HuH-7 (cell line): ENCODE measurements at regions not wholly inside any gene's neighbourhood (a gene's known extent, or its start where the extent isn't known, plus 50 kb on each side); places are given as distances from the start of the nearest gene placed in this dataset.

Source experiments
- DNase-seq: peaks from one replicate; pipeline ENCODE4 v3.0.0; 2011; ENCODE audit warnings: low spot score

DNA sequence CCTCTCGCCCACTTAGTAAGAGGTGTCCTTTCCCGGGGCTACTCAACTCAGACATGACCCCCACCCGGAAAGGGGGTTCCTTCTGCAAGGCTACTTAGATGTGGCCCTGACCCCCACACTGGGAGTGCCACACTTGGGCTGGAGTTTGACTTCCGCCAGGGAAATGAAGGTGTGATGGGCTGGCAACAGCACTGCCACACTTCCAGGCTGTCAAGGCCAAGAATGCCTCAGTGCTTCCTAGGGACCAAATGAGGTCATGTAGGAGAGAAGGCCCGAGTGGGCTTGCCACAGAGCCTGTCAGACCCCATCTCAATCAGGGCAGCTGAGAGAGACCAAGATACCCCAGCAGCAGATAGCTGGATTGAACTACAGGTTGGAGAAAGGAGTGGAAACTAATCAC, 55.5 kb downstream of the DRD1 start:
- no peak for DNase-seq

DNA sequence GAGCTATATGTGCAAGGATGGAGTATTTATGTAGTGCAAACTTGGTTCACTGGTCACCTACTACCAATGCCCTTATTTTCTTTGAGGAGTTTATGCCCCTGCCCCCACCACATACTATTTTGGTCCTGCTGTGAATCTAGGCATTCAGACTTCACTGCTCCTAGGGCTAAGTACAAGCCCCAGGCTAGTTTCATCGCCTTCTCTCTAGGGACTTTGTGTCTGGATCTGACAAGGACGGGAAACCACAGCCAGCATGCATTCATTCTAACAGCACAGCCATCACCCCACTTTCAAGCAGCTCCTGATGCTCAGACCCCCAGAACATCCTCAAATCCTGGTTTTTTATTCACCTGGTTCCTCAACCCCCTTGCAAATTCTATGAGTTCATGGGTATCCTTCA, 56.8 kb downstream of the DRD1 start:
- no peak for DNase-seq

DNA sequence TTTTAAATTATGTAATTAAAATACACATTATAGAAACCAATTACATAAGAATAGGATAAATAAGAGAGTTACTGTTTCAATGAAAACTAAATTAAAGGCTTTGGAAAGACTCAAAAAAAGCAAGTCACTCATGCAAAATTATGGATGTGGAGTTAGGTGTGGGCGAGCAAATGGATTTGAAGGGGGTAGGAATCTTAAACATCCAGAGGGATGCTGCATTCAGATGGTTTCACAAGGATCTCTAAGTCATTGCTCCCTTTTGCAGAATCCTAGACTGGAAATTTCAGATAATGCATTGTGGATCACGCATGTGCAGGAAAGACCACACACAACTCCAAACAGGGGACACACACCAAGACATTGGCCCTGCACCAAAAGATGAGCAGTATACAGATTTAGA, 57.5 kb downstream of the DRD1 start:
- DNase-seq = no peak

DNA sequence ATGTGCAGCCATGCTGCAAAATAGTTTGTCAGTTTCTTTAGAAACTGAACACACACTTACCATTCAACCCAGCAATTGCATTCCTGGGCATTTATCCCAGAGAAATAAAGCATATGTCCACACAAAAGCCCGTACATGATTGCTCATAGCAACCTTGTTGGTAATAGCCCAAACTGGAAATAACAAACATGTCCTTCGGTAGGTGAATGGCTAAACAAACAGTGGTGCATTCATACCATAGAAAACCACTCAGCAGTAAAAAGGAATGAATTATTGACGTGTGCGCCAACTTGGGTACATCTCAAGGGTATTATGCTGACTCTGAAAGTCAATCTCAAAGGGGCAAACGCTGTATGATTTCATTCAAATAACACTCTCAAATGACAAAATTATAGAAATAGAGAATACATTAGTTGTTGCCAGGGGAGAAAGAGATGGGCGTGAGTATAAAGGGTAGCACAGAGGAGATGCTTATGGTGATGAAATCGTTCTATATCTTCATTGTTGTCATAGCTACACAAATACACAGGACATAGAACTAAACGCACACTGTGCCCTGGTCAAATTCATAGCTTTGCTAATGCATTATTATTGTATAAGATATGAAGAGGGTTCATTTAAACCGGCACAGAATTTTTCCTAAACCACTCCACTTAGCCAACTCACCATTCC, 58.2 kb downstream of the DRD1 start:
- DNase-seq = no peak

DNA sequence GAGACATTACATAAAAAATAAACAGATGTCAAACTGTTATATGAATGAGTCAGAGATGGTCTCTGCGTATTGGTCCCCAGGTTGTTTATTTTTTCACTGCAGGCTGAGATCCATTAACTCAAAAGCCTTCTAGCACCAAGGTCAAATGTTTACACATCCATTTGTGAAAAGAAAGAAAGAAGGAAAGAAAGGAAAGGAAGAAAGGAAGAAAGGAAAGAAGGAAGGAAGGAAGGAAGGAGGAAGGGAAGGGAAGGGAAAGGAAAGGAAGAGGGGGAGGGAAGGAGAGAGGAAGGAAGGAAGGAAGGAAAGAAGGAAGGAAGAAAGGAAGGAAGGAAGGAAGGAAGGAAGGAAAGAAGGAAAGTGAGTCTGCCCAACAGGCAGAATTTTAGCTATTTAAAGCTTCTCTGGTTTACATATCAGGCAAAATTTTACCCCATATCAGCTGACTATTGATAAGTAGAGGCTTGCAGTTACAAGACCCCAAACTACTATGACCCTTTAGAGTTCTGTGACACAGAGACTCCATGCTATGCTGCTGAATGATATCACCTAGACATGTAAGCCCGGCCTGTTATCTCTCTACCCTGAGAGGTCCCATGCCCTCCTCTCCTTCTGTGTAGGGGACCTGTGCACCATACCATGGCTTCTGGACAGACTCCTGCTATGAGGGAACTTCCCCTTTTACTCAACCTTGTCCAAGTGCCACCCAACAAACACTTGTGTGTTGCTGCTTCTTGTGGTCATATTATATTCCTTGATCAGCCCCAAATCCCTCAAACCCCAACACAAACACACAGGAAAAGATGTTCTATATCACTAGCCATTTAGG, 59.0 kb downstream of the DRD1 start:
- no peak for DNase-seq

DNA sequence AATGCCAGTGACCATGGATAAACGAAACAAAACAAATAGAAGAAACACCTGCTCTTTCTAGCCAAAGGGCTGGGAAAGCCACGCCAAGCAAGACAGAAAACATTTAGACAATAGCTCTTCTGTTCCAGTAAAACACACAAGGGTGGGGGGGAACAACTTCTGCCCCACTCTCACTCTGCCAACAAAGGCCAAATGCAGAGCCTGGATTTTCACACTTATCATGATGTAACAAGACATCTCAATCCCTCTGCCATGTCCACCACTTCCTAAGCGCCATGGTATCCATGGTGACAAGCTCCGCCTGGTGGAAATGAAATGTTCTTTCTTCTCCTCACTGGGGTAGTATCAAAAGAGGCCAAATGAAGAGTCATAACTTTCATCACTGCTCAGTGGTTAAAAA, 60.6 kb downstream of the DRD1 start:
- no peak for DNase-seq

DNA sequence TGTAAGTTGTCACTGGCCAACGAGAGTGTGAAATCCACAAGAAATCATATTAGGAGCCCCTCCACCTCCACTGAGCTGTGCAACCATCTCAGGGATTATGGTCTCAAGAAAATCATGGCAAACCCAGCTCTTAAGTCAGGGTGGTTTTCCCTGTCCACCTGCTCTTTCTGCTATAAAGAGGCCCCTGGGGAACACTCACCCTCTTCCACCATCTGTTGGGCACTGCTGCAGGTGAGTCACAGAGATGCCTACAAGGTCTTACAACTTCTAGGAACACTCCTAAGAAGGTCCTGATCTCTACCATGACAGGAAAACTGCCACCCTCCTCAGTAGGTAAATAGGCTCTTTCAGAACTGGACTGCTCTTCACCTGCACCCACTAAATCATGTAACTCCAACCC, 61.8 kb downstream of the DRD1 start:
- no peak for DNase-seq

DNA sequence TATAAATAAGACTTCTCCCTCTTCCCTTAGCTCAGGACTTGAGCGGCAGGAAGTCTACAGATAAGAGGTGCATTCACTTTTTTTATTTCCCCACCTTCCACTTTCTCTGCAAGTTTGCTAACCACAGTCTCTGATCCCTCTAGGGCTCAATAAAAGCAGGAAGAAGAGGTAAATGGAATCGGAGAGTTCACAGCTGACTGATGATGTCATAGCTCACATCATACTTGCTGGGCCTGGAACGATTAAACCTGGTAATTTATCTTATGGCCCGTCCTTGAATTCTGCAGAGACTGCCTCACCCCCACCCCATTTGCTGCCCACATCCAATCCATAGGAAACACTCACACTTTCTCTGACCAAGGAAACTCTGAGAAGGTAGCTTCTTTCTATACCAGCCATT, 62.9 kb downstream of the DRD1 start:
- DNase-seq = no peak

DNA sequence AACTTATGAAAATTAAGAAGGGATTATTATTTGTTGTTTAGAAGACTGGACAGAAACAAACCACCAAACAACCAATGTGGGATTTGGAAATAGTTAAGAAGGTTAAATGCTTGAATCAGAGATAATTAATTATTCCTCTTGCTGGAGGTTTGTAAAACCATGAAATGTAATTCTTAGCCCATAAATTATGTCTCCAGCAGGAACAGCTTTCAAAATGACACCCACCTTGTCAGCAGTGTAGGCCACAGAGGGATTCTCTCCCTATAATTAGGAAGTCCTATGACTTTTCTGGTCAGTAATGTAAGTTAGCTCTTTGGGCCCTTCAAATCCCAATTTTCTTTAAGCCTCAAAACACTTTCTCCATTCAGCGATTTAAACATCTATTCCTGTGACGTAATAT, 63.3 kb downstream of the DRD1 start:
- no peak for DNase-seq

DNA sequence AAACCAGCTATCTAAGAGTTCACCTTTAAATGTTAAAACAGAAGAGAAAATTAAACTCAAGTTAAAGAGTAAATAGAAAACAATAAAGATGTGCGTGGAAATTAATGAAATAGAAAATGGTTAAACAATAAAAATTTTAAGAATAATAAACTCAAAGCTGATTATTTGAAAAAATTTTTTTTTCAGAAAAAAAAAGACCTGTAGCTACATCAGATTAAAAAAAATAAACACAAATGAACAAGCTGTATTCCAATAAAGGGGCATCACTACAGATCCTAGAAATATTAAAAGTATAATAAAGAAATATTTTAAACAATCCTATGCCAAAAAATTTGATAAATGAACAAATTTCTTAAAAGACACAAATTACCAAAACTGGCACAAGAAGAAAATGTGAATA, 64.1 kb downstream of the DRD1 start:
- DNase-seq = no peak

DNA sequence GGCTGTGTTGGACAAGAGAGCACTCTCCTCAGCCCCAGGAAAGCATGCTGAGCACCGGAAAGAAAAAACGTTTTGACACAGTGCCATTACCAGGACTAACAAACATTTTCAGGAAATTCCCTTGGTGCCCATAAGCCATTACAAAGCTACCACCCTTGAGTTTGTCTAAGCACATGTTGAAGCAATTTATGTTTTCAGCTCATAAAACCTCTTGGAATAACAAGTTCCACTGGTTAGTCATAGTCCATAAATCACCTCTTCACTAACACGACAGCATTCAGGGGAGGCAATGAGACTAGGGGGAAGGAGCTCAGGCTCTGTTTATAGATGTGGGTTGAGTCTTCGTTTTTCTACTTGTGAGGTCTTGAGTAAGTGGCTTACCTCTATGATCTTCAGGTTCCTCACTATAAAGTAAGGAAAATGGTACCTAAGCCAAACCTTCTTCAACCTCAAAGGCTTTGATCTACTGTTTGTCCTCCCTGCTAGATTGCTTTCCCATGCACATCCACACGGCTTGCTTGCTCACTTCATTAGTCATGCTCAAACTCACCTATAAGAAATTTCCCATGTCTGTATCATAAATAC, 65.4 kb downstream of the DRD1 start:
- DNase-seq = no peak

DNA sequence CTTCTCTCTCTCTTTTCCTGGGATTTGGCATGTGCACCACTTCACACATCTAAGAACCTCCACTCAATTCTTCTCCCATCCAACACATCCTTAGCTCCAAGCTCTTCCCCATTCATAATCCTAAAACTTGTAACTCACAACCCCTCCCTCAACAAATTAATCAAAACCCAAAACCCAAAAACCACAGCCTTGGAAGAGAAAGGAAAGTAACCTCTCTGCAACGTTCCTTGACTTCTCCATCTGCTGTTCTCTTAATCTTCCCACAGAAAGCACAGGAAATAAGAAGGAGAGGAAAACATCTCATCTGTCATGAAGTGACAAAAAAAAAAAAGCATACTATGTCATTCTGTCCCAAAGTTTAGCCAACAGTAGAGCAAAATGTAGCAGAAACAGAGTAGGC, 66.2 kb downstream of the DRD1 start:
- no peak for DNase-seq

DNA sequence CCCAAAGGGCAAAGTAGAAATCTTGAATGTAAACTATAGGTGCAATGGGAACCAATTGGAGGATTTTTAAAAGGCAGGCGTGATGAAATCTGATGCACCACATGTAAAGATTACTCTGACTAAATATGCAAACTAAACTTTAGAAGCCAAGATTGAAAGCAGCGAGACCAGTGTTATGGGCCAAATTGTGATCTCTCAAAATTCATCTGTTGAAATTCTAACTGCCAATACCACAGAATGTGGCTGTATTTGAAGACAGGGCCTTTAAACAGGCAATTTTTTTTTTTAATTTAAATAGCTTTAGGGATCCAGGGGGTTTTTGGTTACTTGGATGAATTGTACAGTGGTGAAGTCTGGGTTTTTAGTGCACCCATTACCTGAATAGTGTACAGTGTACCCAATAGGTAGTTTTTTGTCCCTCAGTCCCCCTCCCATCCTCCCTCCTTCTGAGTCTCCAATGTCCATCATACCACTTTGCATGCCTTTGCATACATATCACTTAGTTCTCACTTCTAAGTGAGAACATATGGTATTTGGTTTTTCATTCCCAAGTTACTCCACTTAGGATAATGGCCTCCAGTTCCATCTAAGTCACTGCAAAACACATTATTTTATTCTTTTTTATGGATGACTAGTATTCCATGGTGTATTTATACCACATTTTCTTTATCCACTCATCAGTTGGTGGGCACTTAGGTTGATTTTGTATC, 69.7 kb downstream of the DRD1 start:
- no peak for DNase-seq

DNA sequence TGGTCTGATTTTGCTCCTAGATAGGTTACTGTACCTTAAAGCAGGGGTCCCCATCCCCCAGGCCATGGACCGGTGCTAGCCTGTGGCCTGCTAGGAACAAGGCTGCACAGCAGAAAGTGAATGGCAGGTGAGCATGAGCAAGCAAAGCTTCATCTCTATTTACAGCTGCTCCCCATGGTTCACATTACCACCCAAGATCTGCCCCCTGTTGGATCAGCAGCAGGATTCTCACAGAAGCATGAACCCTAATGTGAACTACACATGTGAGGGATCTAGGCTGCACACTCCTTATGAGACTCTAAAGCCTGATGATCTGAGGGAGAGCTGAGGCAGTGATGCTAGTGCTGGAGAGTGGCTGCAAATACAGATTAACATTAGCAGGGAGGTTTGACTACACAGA, 78.1 kb downstream of the DRD1 start:
- no peak for DNase-seq

DNA sequence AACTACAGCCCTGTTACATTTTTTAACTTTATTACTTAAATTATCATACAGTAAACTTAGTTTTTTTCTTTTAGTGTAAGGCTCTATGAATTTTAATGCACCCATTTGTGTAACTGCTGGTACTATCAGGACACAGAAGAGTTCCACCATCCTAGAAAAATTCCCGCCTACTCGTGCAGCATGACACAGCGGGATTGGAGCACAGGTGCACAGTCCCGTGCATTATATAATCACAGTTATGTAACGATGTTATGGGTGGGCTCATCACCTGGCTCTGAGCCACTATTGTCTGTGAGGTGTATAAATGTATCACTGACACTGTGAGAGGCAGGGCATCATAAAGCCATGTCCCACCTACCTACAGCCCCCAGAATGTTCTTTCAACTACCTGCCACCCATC, 80.7 kb downstream of the DRD1 start:
- DNase-seq = no peak

DNA sequence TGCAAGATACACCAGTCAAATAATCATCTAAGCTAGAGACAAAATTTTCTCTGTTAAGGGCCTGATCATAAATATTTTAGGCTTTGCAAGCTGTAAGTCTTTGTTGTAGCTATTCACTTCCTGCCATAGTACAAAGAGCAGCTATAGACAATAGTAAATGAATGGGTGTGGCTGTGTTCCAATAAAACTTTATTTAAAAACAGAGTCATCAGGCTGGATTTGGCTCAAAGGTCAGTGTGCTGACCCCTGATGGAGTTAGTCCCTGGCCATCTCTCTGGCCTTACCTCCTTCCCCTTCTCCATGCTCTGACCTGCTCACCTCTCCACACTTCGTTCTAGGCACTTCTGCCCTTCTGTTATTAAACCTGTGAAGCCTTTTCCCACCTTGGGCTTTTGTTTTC, 86.0 kb downstream of the DRD1 start:
- DNase-seq = no peak

DNA sequence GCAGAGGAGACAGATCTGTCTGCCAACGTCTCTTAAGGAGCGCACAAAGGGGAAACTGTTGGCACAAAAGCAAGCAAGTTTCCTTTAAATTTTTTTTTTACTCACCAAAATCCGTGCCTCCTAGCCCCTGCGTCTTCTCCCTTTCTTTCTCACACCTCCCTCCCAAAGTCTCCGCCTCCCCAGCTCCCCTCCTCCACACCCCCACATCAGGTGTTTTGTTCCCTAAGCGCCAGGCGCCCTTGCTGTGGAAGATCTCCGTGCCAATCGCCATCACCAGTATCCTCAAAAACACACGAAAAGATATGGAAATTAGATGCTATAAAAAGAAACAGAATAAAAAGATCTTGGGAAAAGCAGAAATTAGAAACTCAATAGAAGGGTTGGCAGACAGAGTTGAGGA, 87.6 kb downstream of the DRD1 start:
- DNase-seq = no peak

DNA sequence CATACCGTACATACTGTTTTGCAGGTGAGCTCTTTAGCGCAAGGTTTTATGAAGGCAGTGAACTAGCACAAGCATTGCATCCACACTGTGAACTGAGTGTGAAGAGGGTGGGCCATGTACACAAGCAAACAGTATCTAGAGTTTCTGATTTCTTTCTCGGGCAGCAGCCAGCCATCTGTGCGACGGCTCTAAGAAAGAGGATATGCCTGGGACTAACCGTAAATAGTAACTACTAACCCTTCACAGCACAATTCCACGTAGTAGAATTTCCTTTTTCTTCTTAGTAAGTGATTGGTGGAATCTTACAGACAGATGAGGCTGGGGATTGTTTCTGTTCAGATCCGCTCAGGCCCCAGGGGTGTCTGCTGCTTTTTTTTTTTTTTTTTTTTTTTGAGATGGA, 89.0 kb downstream of the DRD1 start:
- DNase-seq = no peak

DNA sequence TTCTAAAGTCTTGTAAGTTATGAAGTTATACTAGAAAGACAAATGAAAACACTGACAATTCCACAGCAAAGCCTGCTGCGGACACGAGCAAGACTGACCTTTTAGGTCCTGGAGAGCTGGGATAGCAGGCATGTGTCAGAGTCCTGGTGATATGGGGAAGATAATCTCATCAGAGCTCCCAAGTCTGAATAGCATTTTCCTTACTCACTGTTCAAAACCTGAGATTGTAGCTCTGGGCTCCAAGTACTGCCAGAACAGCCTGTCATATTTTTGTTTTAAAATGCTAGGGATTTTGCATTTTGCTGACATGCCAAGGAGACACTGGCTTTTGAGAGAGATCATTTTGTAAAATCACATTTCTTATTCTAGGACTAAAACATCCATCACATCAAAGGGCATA, 90.1 kb downstream of the DRD1 start:
- no peak for DNase-seq

DNA sequence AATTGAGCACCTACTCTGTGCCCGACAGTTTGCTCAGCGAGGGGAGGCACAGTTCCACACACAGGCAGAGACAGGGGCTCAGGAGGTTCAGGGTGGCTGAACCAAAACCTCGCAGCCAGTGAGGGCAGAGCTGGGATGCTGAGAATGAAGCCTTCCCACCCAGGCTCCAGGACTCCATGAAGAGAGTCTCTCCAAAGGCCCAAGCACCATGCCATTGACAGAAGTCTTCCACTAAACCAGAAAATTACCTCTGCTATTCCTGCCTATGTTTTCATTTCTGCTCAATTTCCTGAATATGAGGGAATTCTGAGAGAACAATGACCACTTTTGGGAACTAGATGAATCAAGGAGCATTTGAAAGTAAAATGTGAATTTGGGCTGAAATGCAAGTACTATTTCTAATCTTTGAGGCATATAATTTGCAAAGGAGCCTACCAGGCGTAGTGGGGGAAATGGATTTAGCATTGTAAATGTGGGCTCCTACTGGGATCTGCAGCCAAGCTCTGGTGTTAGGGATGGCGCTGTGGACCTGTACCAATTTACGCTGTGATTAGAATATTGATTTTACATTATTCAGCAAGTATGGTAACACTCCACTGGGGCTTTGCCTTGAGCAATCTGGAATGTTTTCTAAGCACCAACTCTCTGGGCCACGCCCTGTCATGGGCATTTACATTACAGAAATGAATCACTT, 91.9 kb downstream of the DRD1 start:
- DNase-seq = no peak

DNA sequence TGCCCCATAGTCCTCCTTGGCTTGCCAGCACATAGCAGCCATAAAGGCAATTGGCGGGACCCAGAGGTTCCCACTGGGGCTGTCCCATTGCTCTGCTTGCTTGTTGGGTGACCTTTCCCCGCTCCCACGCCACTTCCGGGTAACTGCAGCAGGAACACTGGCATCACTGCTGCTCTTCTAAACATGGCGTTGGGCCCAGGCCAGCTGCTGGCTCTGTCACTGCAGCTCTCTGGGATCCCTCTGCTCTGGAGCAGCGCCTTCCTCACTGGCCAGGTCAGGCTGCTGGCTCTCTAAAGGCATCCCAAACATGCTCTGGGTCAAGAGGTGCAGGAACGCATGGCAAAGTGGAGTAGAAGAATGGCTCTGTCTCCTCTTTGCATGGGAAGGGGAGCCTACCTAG, 92.9 kb downstream of the DRD1 start:
- no peak for DNase-seq

DNA sequence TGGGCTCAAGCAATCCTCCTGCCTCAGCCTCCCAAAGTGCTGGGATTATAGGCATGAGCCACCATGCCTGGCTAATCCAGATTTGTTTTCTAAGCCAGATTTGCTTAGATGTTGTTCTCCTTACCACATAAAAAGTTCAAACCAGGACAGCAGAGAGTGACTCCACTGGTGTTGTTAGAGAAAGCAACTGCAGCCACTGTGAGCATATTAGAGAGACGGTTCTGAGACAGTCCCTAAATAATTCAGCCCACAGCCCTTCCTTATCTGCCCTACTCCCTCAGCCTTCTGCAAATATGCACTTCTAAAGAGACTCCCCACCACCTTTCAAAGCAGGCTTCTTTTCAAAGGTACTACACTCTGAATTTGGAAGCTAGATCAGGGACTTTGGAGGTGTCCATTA, 96.1 kb downstream of the DRD1 start:
- no peak for DNase-seq
